HG02973 (cell line): ENCODE measurements at regions not wholly inside any gene's neighbourhood (a gene's known extent, or its start where the extent isn't known, plus 50 kb on each side); places are given as distances from the start of the nearest gene placed in this dataset.
A peak's percentile ranks its signal among the peaks of the same experiment; 100 is the strongest.

Source experiments
- ATAC-seq: cut with Tn5 transposase; IDR thresholded peaks from one replicate; pipeline ENCODE4 v1.9.1; 2021; ENCODE audit warnings: moderate library complexity; ENCODE audit not compliant: unreplicated experiment

- no peak for ATAC-seq
Observed at GRCh38 chr12:115598871-115599811, 678.4 kb downstream of the MED13L start.

GRCh38 chr12:115597157-115597712, 680.3 kb downstream of the MED13L start:
- ATAC-seq = no peak

DNA sequence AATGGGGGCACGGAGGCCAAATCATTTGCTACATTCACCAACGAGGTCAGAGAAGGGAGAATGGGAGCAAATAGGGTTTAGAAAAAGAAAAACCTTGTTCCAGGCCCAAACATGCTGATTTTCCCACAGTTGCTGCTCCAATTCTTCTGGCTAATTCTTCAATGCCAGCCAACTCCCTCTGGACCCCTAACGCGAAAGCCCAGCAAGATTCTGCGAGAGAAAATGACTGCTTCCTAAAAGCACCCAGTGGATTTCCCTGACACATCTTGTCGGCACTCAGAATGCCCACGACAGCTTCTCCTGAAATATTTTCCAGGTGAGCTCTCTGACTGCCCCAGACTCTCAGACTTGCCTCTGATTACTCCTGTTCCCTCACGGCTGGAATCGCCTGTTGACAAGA, 689.4 kb downstream of the MED13L start:
- ATAC-seq = no peak

GRCh38 chr12:115584156-115584555, 693.3 kb downstream of the MED13L start:
- no peak for ATAC-seq

DNA sequence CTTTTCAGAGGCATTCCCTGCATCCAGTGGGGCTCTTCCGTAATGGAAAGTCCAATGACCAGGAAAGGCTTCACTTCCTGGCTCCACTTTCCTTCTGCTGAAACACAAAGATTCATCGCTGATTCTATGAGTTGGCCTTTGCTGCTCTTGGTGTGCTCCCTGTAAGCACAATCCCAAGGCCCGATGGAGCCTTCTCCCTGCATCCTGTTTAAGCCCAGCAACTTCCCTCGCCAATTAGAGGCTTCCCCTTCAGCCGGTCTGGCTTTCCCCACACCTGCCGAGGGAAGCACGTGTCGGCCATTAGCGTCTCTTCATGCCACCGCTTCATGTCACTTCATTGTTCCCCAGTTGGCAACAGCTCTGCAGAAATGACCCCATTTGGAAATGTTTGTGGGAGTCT, 693.9 kb downstream of the MED13L start:
- no peak for ATAC-seq

DNA sequence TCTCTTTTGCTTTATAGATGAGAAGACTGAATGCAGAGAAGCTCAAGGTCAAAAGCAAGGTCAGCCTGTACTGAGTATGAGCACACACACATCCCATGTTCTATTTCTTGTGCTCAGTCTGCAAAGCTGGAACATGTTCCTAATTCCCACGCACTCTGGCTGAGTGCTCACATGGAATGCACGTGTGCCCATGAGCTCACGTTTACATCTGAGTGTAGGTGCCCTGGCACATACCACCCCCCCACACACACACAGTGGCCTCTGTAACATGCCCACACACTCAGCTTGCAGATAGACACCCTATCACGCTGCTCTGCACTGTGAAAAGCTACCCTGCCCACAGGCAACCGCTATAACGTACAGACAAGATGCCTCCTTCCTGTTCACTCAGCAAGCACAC, 700.1 kb downstream of the MED13L start:
- ATAC-seq = no peak

DNA sequence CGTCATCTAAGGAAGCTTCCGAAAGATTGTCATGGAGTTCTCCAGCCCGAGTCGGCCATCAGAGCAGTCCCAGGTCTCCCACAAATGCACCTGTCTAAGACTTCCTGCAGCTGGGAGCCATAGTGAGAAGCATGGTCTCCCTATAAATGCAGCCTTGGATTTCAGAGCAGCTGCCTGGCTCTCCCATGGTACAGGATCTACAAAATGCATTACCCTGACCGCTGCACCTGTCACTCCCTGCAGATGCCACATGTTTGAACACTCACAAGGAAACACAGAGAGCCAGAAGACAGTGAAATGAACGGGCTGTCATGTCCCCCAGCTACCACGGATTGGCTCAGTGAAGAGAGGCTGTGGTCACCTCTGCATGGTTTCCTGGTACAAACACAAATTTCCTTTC, 702.7 kb downstream of the MED13L start:
- no peak for ATAC-seq

DNA sequence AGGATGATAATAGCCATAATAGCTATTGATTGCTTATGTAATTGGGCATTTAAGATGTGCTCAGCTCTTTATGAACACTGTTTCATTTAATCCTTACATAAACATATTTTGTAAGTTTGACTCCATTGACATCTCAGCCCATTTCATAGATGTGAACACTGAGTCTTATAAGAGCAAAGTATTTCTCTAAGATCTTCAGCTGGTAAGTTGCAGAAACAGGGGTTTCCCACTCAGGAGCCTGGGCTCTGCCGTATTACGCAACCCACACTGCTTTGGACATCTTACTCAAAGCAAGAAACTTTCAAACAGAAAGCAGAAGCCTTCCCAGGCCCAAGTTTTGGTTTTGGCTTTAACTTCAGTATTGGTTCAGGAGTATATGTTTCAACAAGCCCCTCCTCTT, 705.1 kb downstream of the MED13L start:
- ATAC-seq = peak; percentile 86

GRCh38 chr12:115571446-115571845, 706.0 kb downstream of the MED13L start:
- no peak for ATAC-seq

DNA sequence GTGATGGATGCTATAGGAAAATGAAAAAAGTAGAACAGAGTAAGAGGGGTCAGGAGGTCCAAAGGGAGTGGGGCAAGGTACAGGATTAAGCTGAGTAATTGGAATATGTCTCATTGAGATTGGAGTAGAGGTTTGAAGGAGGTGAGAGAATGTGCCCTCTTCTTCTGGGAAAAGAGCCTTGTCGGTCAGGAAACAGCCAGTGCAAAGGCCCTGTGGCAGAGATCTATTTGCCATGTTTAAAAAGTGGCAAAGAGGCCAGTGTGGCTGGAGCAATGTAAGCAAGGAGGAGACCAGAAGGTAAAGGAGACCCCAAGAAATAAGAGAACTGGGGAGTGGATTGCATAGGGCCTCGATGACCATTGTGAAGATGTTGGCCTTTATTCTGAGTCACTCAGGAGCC, 706.5 kb downstream of the MED13L start:
- no peak for ATAC-seq

DNA sequence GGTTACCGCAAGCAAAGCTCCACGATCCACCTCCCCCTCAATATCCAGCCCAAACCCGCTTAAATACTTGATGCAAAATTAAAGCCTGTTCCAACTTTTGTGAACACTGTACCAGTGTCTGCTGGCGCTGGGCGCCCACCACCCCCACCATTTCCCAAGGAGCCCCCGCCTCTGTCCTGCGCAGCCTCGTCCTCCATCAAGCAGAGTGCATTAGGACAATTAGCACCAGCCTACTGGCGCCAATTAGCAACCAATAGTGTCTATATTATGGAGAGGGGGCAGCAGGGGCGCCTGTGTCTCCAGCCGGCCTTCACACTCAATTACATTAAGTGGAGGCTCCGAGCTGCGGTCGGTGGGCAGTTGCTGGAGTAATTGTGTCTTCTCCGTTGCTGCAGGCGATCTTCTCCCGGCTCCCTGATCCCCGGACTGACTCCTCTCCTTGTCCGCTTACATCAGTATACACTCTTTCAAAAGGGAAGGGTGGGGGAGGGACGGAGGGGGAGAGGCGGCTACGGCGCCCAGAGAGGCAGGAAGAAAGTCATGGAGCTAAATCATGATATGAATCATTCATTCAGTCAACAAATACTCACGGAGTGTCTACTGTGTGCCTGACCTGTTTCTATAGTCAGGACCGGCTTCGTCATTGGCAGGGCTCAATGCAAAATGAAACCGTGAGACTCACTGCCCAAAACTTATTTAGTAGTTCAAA, 707.3 kb downstream of the MED13L start:
- no peak for ATAC-seq

GRCh38 chr12:115569345-115570068, 708.0 kb downstream of the MED13L start:
- no peak for ATAC-seq

DNA sequence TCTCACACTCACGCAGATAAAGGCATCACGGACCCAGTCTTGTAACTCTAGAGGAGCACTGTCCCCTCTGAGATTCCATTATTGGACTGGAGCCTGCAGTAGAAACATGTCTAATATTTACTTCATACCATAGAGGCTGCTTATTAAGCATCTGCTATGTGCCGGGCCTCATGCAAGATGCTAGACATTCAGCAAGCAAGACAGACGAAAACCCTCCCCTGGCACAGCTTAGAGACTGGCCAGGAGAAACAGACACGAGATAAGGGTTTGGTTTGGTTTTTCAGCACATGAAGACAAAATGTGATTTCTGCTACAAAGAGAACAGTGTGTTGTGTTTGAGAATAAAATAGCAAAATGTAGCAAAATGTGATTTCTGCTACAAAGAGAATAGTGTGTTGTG, 719.2 kb downstream of the MED13L start:
- ATAC-seq = no peak

- no peak for ATAC-seq
Observed at GRCh38 chr12:115553622-115554021, 723.9 kb downstream of the MED13L start.

- ATAC-seq = no peak
Observed at GRCh38 chr12:115543269-115543668, 734.2 kb downstream of the MED13L start.

DNA sequence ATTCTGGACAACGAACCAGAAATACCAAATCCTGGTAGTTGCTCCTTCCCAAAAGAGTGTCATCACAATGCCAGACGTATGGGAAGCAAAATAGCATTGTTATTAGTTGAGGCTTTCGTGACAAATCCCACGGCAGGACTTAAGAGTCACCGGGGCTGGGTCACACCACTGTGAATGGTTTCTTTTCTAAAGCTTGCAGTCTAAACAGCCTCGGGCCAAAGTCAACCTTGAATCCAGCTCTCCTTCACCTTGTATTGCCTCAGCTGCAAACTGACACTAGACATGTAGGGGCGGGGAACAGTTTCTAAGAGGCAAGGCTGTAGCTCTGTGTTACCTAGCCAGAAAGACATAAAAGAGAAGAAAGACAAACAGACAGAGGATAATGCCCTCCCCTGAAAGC, 734.8 kb downstream of the MED13L start:
- ATAC-seq = no peak

DNA sequence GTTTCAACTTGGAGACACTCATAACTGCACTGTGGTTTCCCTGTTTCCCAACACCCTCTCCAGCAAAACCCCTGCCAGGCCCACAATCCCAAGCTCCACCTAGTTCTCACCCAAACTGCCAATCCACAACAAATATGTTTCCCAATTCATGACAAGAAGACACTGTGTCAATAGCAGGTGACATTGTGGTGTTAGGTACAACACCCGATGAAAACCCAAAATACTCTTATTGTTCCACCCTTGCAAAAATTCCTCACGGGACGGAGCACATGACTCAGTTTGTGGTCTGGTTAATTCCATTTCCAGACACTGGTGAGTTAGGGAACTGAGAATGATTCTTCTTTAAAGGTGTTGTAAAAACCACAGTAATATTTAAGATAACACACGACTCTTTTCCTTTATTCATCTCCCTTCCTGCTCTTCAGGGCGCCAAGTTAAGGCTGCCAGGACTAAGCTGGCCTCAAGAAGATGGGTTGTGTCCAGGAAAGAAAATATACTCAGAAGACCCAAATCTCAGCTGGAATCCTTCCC, 735.5 kb downstream of the MED13L start:
- no peak for ATAC-seq

- ATAC-seq = no peak
Observed at GRCh38 chr12:115528466-115528865, 749.0 kb downstream of the MED13L start.

DNA sequence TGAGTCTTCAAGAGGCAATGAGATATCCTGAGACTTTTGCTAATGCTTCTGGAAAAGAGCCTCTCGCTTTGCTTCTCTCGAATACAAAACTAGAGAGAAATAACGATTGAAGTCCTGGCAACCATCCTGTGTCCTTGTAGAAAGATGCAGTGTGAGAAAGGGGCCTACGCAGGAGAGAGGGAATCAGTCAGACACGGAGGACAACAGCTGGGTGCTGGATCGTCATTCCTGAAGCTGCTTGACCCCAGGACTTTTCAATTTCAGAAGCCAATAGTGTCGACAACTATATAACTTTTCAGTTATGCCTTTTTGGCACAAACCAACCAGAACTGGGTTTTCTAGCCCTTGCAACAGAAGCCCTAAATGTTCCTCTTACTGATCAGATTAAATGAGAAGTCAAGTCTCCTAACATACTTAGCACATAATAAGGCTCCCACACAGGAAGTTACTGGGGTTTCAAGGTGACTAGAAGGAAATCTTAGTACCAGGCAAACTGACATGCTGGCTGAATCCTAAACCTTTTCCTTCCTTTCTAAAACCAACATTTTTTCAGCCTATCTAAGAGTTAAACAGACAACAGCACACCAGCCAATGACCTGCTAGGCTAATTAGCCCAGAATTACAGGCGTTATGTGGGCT, 755.6 kb downstream of the MED13L start:
- ATAC-seq = no peak

DNA sequence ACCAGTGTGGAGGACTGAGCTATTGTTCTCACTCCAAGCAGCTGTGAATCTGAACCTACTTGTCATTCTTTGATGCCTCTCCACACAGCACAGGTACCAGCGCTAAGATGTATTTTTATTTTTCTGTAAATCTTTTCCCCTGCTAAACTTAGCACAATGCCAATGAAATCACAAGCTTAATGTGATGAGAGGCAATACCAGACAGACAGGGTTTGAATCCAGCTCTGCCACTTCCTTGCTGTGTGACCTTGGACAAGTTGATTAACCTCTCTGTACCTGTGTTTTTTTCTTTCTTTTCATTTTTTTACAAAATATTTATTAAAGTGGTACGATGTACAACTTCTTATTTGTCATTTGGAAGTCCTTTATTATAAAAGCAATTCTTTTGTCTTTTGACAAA, 757.6 kb downstream of the MED13L start:
- no peak for ATAC-seq

GRCh38 chr12:115519359-115519758, 758.1 kb downstream of the MED13L start:
- no peak for ATAC-seq
